ENCODE measurements at regions not wholly inside any gene's neighbourhood (a gene's known extent, or its start where the extent isn't known, plus 50 kb on each side); places are given as distances from the start of the nearest gene placed in this dataset.
"Not testable (repeated sequence)": the region's sequence is repeated elsewhere in the genome, so short reads cannot be mapped to it uniquely, and the experiment has no call there.

- Mint-ChIP-seq H3K36me3 (no peaks in the 10 kb centered on the region), H3K27me3 (no peaks in the 10 kb centered on the region), H3K9me3 (peaks cover 3% of the 10 kb centered on the region), H3K4me1 (ENCODE audit: unreplicated experiment) (peaks cover 18% of the 10 kb centered on the region), H3K4me3 (no peak overlapping the region), H3K27ac (no peak overlapping the region)
- no peak for TF ChIP-seq CTCF (conservative IDR thresholded peaks at IDR 0.05)
- DNase-seq (ENCODE audit: extremely low spot score, unreplicated experiment) = no peak
Observed at GRCh38 chr14:53365486-53366130, 212.5 kb upstream of the DDHD1 start.

GRCh38 chr14:53362916-53363315 lies 209.8 kb upstream of the DDHD1 start:
- not testable (repeated sequence) for H3K4me3 Mint-ChIP-seq; H3K36me3 Mint-ChIP-seq; H3K9me3 Mint-ChIP-seq; H3K27me3 Mint-ChIP-seq; DNase-seq (ENCODE audit: extremely low spot score, unreplicated experiment); H3K4me1 Mint-ChIP-seq (ENCODE audit: unreplicated experiment); H3K27ac Mint-ChIP-seq

- DNase-seq (ENCODE audit: extremely low spot score, unreplicated experiment) = no peak
- Mint-ChIP-seq H3K4me1 (ENCODE audit: unreplicated experiment) (no peaks in the 10 kb centered on the region), H3K36me3 (no peaks in the 10 kb centered on the region), H3K27me3 (no peaks in the 10 kb centered on the region), H3K4me3 (no peak overlapping the region), H3K27ac (no peak overlapping the region), H3K9me3 (peaks cover 6% of the 10 kb centered on the region)
- no peak for TF ChIP-seq CTCF (conservative IDR thresholded peaks at IDR 0.05)
Observed at GRCh38 chr14:53360829-53361228, 207.7 kb upstream of the DDHD1 start.

- Mint-ChIP-seq H3K9me3 (peaks cover 6% of the 10 kb centered on the region), H3K27ac (no peak overlapping the region), H3K4me1 (ENCODE audit: unreplicated experiment) (peaks cover 20% of the 10 kb centered on the region), H3K4me3 (no peak overlapping the region), H3K36me3 (no peaks in the 10 kb centered on the region), H3K27me3 (no peaks in the 10 kb centered on the region)
- no peak for DNase-seq (ENCODE audit: extremely low spot score, unreplicated experiment)
- no peak for TF ChIP-seq CTCF (conservative IDR thresholded peaks at IDR 0.05)
Observed at GRCh38 chr14:53358166-53358565, 205.0 kb upstream of the DDHD1 start.

- H3K4me3 Mint-ChIP-seq = no peak overlapping the region
- TF ChIP-seq CTCF (conservative IDR thresholded peaks at IDR 0.05) = no peak
- H3K9me3 Mint-ChIP-seq = peaks cover 6% of the 10 kb centered on the region
- H3K27me3 Mint-ChIP-seq = no peaks in the 10 kb centered on the region
- no peak overlapping the region for H3K27ac Mint-ChIP-seq
- no peak for DNase-seq (ENCODE audit: extremely low spot score, unreplicated experiment)
- no peaks in the 10 kb centered on the region for H3K36me3 Mint-ChIP-seq
- peaks cover 20% of the 10 kb centered on the region for H3K4me1 Mint-ChIP-seq (ENCODE audit: unreplicated experiment)
Observed at GRCh38 chr14:53356361-53357150, 203.4 kb upstream of the DDHD1 start.

GRCh38 chr14:53355581-53356112 lies 202.5 kb upstream of the DDHD1 start:
- peaks cover 6% of the 10 kb centered on the region for H3K9me3 Mint-ChIP-seq
- DNase-seq (ENCODE audit: extremely low spot score, unreplicated experiment) = no peak
- H3K4me3 Mint-ChIP-seq = no peak overlapping the region
- no peaks in the 10 kb centered on the region for H3K36me3 Mint-ChIP-seq
- H3K27ac Mint-ChIP-seq = peak overlapping the region; percentile 19
- no peak for TF ChIP-seq CTCF (conservative IDR thresholded peaks at IDR 0.05)
- H3K27me3 Mint-ChIP-seq = no peaks in the 10 kb centered on the region
- peaks cover 20% of the 10 kb centered on the region for H3K4me1 Mint-ChIP-seq (ENCODE audit: unreplicated experiment)
